Cardiac fibroblast (primary cell): ENCODE measurements at regions not wholly inside any gene's neighbourhood (a gene's known extent, or its start where the extent isn't known, plus 50 kb on each side); places are given as distances from the start of the nearest gene placed in this dataset.

Experiments used
- DNase-seq, 2 donors: peaks; one replicate each; pipeline versions ENCODE4 v3.0.0 to v3.0.0-alpha.2; 2010; ENCODE audit warnings: low read depth in 2 of 2
- H3K4me3 ChIP-seq, 2 donors: replicated peaks in 1 of 2; 1 replicate in 1 of 2; 2 replicates in 1 of 2; pipeline ENCODE4 v1.5.1; 2011; ENCODE audit warnings: low read depth in 2 of 2, low read length in 2 of 2, mild to moderate bottlenecking in 2 of 2, moderate library complexity in 1 of 2
- TF ChIP-seq, protein P1 (sequence below): IDR thresholded peaks from one replicate; pipeline ENCODE4 v1.5.1; 2011; ENCODE audit warnings: low read depth, mild to moderate bottlenecking, low read length, inconsistent platforms

DNA sequence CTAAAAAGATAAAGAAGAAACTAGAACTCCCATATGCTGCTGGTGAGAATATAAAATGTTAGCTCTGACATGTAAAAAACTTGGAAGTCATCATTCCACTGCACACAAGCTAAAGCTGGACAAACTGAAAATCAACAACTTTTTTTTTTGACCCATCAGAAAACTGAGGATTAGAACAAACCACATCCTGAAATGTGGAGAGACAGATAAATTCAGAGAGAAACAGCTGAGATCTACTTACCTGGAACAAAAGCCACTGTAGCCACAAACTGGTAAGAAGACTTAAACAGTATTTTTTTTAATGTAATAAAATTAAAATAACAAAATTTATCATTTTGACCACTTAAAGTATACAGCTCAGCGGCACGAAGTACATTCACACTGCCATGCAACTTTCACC, 408.5 kb upstream of the RGS17 start:
- no peak overlapping the region for H3K4me3 ChIP-seq
- TF ChIP-seq, protein P1, sequence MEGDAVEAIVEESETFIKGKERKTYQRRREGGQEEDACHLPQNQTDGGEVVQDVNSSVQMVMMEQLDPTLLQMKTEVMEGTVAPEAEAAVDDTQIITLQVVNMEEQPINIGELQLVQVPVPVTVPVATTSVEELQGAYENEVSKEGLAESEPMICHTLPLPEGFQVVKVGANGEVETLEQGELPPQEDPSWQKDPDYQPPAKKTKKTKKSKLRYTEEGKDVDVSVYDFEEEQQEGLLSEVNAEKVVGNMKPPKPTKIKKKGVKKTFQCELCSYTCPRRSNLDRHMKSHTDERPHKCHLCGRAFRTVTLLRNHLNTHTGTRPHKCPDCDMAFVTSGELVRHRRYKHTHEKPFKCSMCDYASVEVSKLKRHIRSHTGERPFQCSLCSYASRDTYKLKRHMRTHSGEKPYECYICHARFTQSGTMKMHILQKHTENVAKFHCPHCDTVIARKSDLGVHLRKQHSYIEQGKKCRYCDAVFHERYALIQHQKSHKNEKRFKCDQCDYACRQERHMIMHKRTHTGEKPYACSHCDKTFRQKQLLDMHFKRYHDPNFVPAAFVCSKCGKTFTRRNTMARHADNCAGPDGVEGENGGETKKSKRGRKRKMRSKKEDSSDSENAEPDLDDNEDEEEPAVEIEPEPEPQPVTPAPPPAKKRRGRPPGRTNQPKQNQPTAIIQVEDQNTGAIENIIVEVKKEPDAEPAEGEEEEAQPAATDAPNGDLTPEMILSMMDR = no peak

DNA sequence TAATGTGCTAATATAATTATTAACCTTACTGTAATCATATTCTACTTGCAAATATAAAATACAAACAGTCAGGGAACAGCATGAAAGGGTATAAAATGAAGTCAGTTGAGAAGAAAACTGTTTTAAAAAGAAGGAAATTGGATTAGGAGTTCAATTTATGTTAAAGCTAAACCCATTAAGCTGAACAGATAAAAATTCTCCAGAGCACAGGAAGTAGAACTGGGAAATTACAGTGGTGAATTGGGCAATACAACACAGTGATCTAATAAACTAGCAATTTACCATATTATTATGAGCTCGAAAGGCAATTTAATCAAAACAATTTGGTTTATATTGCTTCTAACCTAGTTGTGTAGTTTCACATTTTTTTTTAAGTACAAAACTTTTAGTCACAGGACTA, 407.4 kb upstream of the RGS17 start:
- H3K4me3 ChIP-seq = no peak overlapping the region
- TF ChIP-seq, protein P1 = no peak
- DNase-seq = no peak

More for the DNA sequence above, 408.5 kb upstream of the RGS17 start:
- no peak for DNase-seq

DNA sequence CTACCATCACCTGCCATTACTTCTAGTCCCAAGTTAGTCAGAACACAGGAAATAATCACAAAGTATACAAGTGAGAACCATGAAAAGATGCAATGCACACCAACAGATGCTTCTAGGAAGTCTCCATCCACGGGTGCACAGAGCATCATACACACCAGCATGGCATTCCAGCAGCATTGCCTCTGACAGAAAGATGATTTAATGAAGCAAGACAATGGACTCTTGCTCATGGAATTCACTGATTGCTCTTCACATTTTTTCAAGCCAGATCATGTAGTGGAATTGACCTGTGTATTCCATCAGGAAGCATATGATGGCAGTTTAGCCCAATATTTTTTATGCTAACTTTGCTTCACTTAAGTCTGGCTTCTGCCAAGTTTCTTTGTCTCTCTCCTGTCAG, 406.3 kb upstream of the RGS17 start:
- no peak for DNase-seq
- no peak overlapping the region for H3K4me3 ChIP-seq
- TF ChIP-seq, protein P1 = no peak

DNA sequence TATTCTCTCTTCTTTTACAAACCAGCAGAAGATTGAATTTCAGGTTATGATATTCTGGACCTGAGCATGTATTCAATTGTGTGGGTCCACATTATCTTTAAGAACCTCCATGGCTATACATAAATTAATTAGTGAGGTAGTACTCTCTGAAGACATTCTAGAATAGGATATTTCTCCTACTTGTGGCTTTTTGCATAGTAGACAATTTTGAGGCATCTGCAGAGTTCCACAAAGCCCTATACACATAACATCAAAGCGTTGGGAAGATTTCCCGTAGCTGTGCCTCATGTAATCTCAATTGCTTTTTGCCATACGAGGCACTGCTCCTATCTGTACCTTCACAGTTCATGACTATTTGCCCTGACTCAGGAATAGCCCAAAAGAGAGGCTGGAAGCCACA, 395.4 kb upstream of the RGS17 start:
- DNase-seq = no peak
- H3K4me3 ChIP-seq = no peak overlapping the region
- TF ChIP-seq, protein P1 = no peak

DNA sequence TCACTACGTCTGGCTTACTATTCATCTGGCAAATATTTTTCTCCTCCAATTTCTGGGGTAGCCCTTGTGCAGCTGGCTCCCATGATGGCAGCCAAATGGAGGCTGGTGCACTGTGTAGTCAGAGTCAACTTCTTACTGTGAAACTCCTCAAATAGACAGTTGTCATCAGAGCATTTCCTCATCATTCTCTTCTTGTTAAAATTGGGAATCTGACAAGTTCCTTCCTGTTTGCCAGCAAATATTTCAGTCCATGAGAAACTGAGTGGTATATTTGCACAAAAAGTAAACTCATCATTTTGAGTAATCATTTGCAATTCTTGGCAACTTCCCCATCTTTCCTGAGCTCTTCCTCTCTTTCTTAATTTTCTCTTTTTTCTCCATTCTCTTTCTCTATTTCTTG, 394.9 kb upstream of the RGS17 start:
- TF ChIP-seq, protein P1 = no peak
- no peak overlapping the region for H3K4me3 ChIP-seq
- no peak for DNase-seq

DNA sequence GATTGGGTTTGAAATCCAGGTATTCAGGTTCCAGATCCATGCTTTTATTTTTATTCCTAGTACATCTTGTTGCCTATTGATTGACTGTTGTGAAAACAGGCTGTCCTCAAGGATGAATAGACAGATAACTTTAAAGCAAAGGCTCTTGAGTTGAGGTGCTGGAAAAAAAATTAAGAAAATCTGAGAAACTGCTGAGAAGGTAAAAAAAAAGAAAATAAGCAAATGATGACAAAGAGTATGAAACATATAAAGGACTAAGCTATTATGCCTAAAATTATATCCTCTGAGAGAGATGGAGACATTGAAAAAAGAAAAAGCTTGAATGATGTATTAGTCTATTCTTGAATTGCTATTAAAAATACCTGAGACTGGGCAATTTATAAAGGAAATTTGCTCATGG, 392.3 kb upstream of the RGS17 start:
- DNase-seq = no peak
- no peak overlapping the region for H3K4me3 ChIP-seq
- TF ChIP-seq, protein P1 = no peak

DNA sequence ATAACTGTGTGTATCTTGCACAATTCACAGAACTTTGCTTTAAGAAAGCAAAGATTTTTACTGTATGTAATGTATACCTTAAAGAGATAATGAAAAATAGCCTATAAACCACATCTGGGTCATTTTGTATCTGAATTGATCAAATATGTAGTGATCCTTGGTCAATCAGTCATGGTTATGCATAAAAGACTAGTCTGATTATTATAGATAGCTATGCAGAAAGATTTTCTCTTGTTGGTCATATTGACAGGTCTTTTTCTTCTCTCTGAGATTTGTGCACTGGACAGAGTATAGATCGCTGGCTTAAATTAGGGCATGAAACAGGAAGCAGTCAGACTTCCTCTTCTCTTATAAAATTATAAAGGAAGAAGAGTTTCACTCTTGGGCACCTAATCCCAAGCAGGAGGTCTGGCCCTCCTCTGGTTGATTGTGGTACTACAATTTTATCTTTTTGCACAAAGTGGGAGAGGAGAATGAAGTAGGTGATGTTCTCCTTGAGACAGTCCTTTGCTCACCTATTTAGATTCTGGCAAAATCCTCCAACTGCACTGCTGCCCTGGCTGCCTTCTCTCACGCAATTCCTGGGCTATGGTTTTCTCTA, 380.9 kb upstream of the RGS17 start:
- no peak overlapping the region for H3K4me3 ChIP-seq
- DNase-seq = peak; percentile 52 to 55
- TF ChIP-seq, protein P1 = peak; percentile 66
